Choroid plexus epithelial cell (primary cell): ENCODE measurements at regions not wholly inside any gene's neighbourhood (a gene's known extent, or its start where the extent isn't known, plus 50 kb on each side); places are given as distances from the start of the nearest gene placed in this dataset.

ENCODE experiments used
- DNase-seq: peaks from one replicate; pipeline ENCODE4 v3.0.0-alpha.2; 2010; ENCODE audit warnings: low read depth
- H3K4me3 ChIP-seq: 2 replicates; pipeline ENCODE4 v1.5.1; 2011; ENCODE audit warnings: low read depth, mild to moderate bottlenecking, control low read depth, low read length, moderate library complexity
- TF ChIP-seq, protein P1 (sequence below): conservative IDR thresholded peaks from 2 replicates; pipeline ENCODE4 v1.5.1; 2011; ENCODE audit warnings: low read depth, mild to moderate bottlenecking, control low read depth, inconsistent platforms, low read length, moderate library complexity

DNA sequence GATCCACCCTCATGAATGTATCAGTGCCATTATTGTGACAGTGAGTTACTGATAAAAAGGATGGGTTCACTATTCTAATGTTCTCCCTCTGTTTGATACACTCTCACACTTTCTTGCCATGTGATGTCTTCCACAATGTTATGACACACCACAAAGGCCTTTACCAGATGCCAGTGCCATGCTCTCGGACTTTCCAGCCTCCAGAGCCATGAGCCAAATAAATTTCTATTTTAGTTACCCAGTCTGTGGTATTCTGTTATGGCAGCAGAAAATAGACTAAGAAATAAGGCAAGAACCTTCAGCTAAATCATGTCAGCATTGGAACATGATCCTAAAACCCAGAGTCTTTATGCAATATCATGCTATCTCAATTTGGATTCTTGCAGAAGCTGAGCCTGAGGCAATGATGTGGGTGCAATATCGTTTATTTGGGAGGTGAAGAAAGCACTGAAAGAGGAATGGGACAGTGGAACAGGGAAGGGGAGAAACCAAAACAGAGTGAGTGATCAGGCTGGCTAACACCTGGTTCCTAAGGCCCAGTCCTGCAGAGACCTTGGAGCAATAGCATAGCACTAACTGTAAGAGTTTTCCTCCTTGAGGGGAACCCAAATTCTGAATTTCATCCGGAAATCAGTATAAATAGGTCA lies 130.4 kb upstream of the LRFN2 start:
- no peak overlapping the region for H3K4me3 ChIP-seq
- TF ChIP-seq, protein P1, sequence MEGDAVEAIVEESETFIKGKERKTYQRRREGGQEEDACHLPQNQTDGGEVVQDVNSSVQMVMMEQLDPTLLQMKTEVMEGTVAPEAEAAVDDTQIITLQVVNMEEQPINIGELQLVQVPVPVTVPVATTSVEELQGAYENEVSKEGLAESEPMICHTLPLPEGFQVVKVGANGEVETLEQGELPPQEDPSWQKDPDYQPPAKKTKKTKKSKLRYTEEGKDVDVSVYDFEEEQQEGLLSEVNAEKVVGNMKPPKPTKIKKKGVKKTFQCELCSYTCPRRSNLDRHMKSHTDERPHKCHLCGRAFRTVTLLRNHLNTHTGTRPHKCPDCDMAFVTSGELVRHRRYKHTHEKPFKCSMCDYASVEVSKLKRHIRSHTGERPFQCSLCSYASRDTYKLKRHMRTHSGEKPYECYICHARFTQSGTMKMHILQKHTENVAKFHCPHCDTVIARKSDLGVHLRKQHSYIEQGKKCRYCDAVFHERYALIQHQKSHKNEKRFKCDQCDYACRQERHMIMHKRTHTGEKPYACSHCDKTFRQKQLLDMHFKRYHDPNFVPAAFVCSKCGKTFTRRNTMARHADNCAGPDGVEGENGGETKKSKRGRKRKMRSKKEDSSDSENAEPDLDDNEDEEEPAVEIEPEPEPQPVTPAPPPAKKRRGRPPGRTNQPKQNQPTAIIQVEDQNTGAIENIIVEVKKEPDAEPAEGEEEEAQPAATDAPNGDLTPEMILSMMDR = no peak
- no peak for DNase-seq

DNA sequence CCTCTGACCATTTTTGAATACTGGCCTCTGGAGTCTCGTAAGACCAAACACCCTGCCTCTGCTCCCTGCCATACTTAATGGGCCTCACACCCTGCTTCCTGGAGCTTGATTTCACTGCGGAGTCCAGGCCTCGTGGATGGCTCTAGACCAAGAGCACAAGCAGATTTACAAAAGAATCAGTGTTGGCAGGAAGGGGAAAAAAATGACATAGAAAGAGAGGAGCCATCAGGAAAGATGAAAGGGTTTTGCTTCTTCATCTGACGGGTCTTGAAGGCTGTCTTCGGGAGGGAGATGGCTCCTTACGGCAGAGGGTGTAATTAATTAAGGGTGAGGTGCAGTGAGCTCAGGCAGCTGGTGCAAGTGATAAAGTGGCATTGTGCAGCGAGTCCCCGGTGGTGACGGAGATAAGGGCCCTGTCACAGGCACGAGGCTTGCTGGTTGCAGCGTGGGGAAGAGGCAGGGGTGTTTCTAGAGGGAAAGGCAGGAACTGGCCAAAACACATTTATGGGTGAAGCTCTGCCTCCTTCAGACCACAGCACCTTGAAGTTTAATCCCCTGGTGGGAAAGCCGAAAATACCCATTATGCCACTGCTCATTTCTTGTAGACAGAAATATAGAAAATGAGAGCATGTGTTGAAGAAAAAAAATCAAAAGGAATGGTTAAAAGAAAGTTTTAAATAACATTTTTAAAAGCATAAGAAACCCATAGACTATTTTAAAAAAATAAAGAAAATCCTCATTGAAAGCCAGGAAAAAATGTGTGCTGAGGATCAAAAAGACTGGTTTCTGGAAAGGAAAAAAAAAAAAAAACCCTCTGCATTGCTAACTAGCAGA lies 128.6 kb upstream of the LRFN2 start:
- DNase-seq = no peak
- no peak overlapping the region for H3K4me3 ChIP-seq
- TF ChIP-seq, protein P1 = no peak

DNA sequence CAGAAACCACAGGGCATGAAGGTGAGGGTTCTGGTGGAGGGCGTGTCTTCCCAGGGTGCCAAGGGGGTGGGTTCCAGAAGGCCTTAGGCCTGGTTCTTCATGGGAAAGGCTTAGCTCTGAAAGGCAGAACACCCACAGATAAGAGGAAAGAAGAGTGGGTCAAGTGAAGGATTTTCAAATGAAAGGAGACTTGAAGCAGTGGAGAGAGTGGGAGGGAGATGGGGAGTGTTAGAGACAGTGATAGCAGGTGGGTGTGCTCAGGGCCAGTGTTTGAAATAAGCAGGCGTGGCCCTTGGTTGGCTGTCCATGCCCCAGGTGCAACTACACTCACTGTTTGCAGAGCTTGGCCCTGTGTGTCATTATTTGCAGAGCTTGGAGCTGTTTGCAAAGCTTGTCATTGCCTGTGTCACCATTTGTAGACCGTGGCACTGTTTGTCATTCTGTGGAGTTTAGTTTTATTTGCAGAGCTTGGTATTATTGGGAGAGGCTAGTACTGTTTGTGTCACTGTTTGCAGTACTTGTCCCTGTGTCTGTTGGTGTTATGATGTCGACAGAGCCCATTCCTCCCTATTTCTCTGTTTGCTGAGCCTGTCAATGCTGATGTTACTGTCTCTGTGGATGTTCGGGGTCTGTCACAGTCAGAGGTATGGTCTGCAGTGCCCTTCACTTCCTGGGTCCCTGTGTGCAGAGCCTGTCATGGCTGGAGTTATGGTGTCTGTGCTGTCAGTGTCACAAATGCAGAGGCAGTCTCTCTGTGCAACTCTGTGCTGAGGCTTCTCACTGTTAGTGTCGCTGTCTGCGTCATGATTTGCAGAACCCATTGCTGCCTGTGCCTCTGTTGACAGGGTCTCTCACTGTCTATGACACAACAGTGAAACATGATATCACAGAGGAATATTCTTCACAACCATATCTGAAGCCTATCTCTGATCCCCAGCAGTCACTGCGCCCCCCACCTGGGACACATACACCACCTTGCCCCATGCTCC lies 127.7 kb upstream of the LRFN2 start:
- no peak for DNase-seq
- TF ChIP-seq, protein P1 = no peak
- H3K4me3 ChIP-seq = no peak overlapping the region

DNA sequence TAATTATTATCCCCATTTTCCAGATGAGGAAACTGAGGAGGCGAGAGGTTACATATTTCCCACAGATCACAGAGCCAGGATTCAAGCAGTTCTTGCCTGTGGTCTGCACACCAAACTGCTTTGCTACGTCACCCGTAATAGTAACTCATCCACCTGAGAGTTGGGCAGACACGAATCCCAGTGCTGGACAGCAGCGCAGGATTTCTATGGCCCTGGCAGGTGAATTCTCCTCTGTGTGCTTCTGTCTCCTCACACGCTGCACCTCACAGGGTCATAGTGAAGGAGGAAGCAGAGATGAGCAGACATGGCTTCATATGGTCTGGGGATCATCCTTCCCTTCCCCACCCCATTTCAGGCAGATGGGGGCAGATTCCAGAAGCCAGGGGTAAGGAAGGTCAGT lies 127.0 kb upstream of the LRFN2 start:
- DNase-seq = no peak
- TF ChIP-seq, protein P1 = no peak
- H3K4me3 ChIP-seq = no peak overlapping the region

DNA sequence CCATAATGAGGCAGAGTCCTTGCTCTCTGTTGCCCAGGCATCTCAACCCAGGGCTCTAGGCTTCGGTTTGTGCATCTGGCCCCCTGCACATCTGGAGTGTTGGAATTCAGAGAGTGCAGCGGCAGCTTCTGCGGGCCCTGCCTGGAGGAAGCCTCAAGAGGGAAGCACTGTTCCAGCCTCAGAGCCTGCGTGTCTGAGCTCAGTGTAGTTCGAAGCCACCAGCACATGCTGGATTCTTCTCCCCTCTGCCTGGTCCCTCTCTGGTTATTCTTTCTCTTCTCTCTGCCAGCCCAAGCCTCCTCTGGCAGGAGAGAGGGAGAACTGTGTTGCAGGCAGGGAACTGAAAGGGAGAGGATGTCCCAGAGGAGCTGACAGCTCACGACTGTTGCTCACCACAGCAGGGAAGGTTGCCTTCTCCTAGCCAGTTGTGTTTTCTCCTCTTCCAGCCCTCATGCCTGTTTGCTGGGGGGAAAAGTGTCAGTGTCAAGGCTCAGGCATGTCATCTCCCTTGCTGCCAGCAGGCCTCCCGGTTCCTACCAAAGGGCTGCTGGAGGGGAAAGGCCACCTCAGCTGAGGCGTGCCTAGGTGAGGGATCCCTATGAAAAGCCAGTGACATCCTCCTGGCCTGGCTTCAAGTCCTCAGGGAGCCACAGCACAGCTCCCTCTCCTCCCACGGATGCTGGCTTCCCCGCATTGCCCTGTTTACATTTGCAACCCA lies 126.0 kb upstream of the LRFN2 start:
- TF ChIP-seq, protein P1 = peak; percentile 62
- no peak overlapping the region for H3K4me3 ChIP-seq
- DNase-seq = peak; percentile 57

DNA sequence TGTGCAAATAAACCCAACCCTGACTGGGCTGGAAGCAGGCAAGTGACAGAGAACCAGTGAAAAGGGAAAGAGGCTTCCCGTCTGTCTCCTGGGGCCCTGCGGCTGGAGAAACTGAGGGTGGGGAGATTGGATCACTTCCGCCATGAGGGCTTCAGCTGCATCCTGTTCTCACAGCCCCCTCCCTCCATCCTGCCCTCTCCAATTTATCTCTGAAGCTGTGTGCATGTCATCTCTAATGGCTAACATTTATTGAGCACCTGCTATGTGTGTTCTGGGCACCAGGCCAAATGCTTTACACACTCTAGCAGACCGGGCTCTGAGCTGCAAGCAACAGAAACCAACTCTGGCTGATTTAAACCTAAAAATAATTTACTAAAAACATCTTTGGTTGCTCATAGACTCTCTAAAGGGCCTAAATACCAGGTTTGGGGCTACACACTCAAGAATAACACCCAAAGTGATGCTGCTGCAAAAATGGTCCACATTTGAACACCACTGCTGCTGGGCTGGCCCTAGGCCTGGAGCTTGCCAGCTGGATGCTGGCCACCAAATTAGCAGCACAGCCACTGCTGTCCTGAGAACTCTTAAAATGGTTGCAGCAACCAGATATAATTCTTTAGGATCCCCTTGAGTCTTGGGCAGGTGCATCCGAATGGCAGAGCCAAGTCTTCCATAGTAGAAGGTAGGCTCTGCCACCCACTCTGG lies 123.6 kb upstream of the LRFN2 start:
- TF ChIP-seq, protein P1 = no peak
- peak; percentile 16 for DNase-seq
- H3K4me3 ChIP-seq = no peak overlapping the region
